Vagina (tissue), 2 donors: ENCODE measurements at regions not wholly inside any gene's neighbourhood (a gene's known extent, or its start where the extent isn't known, plus 50 kb on each side); places are given as distances from the start of the nearest gene placed in this dataset.
A peak's percentile ranks its signal among the peaks of the same experiment; 100 is the strongest.

Source experiments
- DNase-seq, 2 donors: peaks; one replicate each; pipeline ENCODE4 v3.0.0-alpha.2; 2017; ENCODE audit errors: extremely low spot score in 2 of 2
- H3K27ac ChIP-seq: fragments of 200-600 bp; sonication (generic); one replicate; pipeline ENCODE4 v1.5.1; 2019
- H3K27me3 ChIP-seq: fragments of 200-600 bp; sonication (generic); one replicate; pipeline ENCODE4 v1.5.1; 2019
- H3K36me3 ChIP-seq, 2 donors: fragments of 200-600 bp; sonication (generic); one replicate each; pipeline ENCODE4 v1.5.1; 2017 to 2019
- H3K4me1 ChIP-seq: fragments of 200-600 bp; sonication (generic); one replicate; pipeline ENCODE4 v1.5.1; 2019
- H3K4me3 ChIP-seq, 2 donors: fragments of 200-600 bp; sonication (generic); 1 replicate in 1 of 2; 2 replicates in 1 of 2; pipeline ENCODE4 v1.5.1; 2016 to 2019
- H3K9me3 ChIP-seq: fragments of 200-600 bp; sonication (generic); one replicate; pipeline ENCODE4 v1.5.1; 2019
- CTCF ChIP-seq, 3 experiments: fragments of 450-650 bp in 2 of 3; fragments of 200-600 bp in 1 of 3; sonication (generic) in 1 of 3; IDR thresholded peaks; one replicate each; pipeline ENCODE4 v1.5.1; 2017 to 2019; ENCODE audit warnings: antibody characterized with exemption in 3 of 3, mild to moderate bottlenecking in 2 of 3, moderate library complexity in 2 of 3
- POLR2A ChIP-seq, 2 donors: fragments of 450-650 bp; IDR thresholded peaks; one replicate each; pipeline ENCODE4 v1.6.1; 2017; ENCODE audit warnings: antibody characterized with exemption in 2 of 2, mild to moderate bottlenecking in 2 of 2, moderate library complexity in 2 of 2
- POLR2AphosphoS5 ChIP-seq, 2 donors: sonication (generic); formaldehyde crosslinking; IDR thresholded peaks; one replicate each; pipeline ENCODE4 v1.9.0; 2017; ENCODE audit warnings: antibody characterized with exemption in 2 of 2, mild to moderate bottlenecking in 2 of 2, low read depth in 1 of 2; ENCODE audit not compliant: insufficient read depth in 1 of 2
- intact Hi-C: fragments of 100-400 bp; cut with DNase I; formaldehyde crosslinking; loops from one replicate; pipeline ENCODE4 v1.15.1; 2023

GRCh38 chr22:48765595-48765994, 1062.1 kb downstream of the BRD1 start:
- Histone ChIP-seq H3K4me3 (no peak overlapping the region), H3K27ac (no peak overlapping the region), H3K9me3 (peaks cover 3% of the 10 kb centered on the region), H3K4me1 (no peaks in the 10 kb centered on the region), H3K36me3 (no peaks in the 10 kb centered on the region), H3K27me3 (no peaks in the 10 kb centered on the region)
- DNase-seq = no peak
- TF ChIP-seq POLR2AphosphoS5 (IDR thresholded peaks at IDR 0.05; ENCODE audit: insufficient read depth in 1 of 2, low read depth in 1 of 2) (no peak), CTCF (IDR thresholded peaks at IDR 0.05) (no peak), POLR2A (IDR thresholded peaks at IDR 0.05) (no peak)
- intact Hi-C loops = no loop called here

- Histone ChIP-seq H3K27ac (no peak overlapping the region), H3K4me3 (no peak overlapping the region), H3K9me3 (no peaks in the 10 kb centered on the region), H3K27me3 (no peaks in the 10 kb centered on the region), H3K36me3 (no peaks in the 10 kb centered on the region), H3K4me1 (no peaks in the 10 kb centered on the region)
- peak in 1 of 2 donors; percentile 74 for DNase-seq
- intact Hi-C loops = no loop called here
- no peak for TF ChIP-seq CTCF (IDR thresholded peaks at IDR 0.05)
- TF ChIP-seq POLR2A (IDR thresholded peaks at IDR 0.05) = no peak
- TF ChIP-seq POLR2AphosphoS5 (IDR thresholded peaks at IDR 0.05; ENCODE audit: insufficient read depth in 1 of 2, low read depth in 1 of 2) = no peak
Observed at GRCh38 chr22:48761546-48761945, 1066.1 kb downstream of the BRD1 start.

GRCh38 chr22:48760481-48761390, 1066.9 kb downstream of the BRD1 start:
- Histone ChIP-seq H3K27me3 (no peaks in the 10 kb centered on the region), H3K9me3 (no peaks in the 10 kb centered on the region), H3K4me3 (no peak overlapping the region), H3K36me3 (no peaks in the 10 kb centered on the region), H3K27ac (no peak overlapping the region), H3K4me1 (no peaks in the 10 kb centered on the region)
- intact Hi-C loops = no loop called here
- peak; percentile 62 to 88 for DNase-seq
- TF ChIP-seq POLR2AphosphoS5 (IDR thresholded peaks at IDR 0.05; ENCODE audit: insufficient read depth in 1 of 2, low read depth in 1 of 2) (no peak), POLR2A (IDR thresholded peaks at IDR 0.05) (no peak), CTCF (IDR thresholded peaks at IDR 0.05) (no peak)

GRCh38 chr22:48758881-48759875, 1068.5 kb downstream of the BRD1 start:
- TF ChIP-seq POLR2AphosphoS5 (IDR thresholded peaks at IDR 0.05; ENCODE audit: insufficient read depth in 1 of 2, low read depth in 1 of 2) = no peak
- TF ChIP-seq POLR2A (IDR thresholded peaks at IDR 0.05) = no peak
- TF ChIP-seq CTCF (IDR thresholded peaks at IDR 0.05) = no peak
- intact Hi-C loops = no loop called here
- DNase-seq = peak in 1 of 2 donors; percentile 65

More at GRCh38 chr22:48758881-48759875, 1068.5 kb downstream of the BRD1 start:
- no peaks in the 10 kb centered on the region for H3K36me3 ChIP-seq
- H3K4me1 ChIP-seq = no peaks in the 10 kb centered on the region
- no peak overlapping the region for H3K27ac ChIP-seq
- H3K27me3 ChIP-seq = no peaks in the 10 kb centered on the region
- no peaks in the 10 kb centered on the region for H3K9me3 ChIP-seq
- H3K4me3 ChIP-seq = no peak overlapping the region
